ENCODE measurements at regions not wholly inside any gene's neighbourhood (a gene's known extent, or its start where the extent isn't known, plus 50 kb on each side); places are given as distances from the start of the nearest gene placed in this dataset.
"Not testable (repeated sequence)": the region's sequence is repeated elsewhere in the genome, so short reads cannot be mapped to it uniquely, and the experiment has no call there.

- Histone ChIP-seq H3K4me3 (replicated peaks; ENCODE audit: insufficient read depth, low read length) (no peak overlapping the region), H3K27me3 (ENCODE audit: insufficient read depth, poor library complexity, severe bottlenecking) (peaks cover 4% of the 10 kb centered on the region), H3K27ac (replicated peaks) (no peak overlapping the region)
- TF ChIP-seq, protein P1, sequence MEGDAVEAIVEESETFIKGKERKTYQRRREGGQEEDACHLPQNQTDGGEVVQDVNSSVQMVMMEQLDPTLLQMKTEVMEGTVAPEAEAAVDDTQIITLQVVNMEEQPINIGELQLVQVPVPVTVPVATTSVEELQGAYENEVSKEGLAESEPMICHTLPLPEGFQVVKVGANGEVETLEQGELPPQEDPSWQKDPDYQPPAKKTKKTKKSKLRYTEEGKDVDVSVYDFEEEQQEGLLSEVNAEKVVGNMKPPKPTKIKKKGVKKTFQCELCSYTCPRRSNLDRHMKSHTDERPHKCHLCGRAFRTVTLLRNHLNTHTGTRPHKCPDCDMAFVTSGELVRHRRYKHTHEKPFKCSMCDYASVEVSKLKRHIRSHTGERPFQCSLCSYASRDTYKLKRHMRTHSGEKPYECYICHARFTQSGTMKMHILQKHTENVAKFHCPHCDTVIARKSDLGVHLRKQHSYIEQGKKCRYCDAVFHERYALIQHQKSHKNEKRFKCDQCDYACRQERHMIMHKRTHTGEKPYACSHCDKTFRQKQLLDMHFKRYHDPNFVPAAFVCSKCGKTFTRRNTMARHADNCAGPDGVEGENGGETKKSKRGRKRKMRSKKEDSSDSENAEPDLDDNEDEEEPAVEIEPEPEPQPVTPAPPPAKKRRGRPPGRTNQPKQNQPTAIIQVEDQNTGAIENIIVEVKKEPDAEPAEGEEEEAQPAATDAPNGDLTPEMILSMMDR (IDR thresholded peaks at IDR 0.05; ENCODE audit: insufficient read depth, low read length): no peak
- TF ChIP-seq POLR2AphosphoS5 (IDR thresholded peaks at IDR 0.05; ENCODE audit: low read depth) (no peak), REST (IDR thresholded peaks at IDR 0.05; ENCODE audit: insufficient replicate concordance, low read depth) (no peak), GABPA (IDR thresholded peaks at IDR 0.05; ENCODE audit: low read depth) (no peak), SPI1 (IDR thresholded peaks at IDR 0.05; ENCODE audit: borderline replicate concordance, low read depth) (no peak)
- DNase-seq (ENCODE audit: low read depth in 1 of 2, low spot score in 1 of 2): no peak
Measured at GRCh38 chr21:35559128-35559828, 501.0 kb downstream of the SETD4 start.

DNA sequence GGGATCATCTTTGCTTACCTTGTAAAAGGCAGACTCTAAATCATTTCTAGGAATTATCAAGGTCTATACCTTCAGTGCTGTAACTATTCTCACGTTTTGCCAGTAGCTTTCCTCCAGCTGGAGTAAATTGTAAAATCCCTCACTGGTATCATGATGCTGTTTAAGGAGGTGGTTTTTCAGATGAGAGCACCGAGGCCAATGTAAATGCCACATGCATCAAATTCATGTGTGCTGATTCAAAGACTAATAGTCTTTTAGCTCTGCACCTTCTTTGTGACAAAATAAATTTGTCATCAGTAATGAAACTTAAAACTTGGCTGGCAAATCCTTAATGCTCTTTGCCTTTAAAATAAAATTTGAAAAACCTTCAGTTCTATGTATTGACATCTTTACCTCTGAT is 503.8 kb downstream of the SETD4 start:
- TF ChIP-seq POLR2AphosphoS5 (IDR thresholded peaks at IDR 0.05; ENCODE audit: low read depth) (no peak), GABPA (IDR thresholded peaks at IDR 0.05; ENCODE audit: low read depth) (no peak), REST (IDR thresholded peaks at IDR 0.05; ENCODE audit: insufficient replicate concordance, low read depth) (no peak), SPI1 (IDR thresholded peaks at IDR 0.05; ENCODE audit: borderline replicate concordance, low read depth) (no peak)
- TF ChIP-seq, protein P1 (IDR thresholded peaks at IDR 0.05; ENCODE audit: insufficient read depth, low read length): no peak
- Histone ChIP-seq H3K27ac (replicated peaks) (no peak overlapping the region), H3K27me3 (ENCODE audit: insufficient read depth, poor library complexity, severe bottlenecking) (peaks cover 4% of the 10 kb centered on the region), H3K4me3 (replicated peaks; ENCODE audit: insufficient read depth, low read length) (no peak overlapping the region)
- no peak for DNase-seq (ENCODE audit: low read depth in 1 of 2, low spot score in 1 of 2)

DNA sequence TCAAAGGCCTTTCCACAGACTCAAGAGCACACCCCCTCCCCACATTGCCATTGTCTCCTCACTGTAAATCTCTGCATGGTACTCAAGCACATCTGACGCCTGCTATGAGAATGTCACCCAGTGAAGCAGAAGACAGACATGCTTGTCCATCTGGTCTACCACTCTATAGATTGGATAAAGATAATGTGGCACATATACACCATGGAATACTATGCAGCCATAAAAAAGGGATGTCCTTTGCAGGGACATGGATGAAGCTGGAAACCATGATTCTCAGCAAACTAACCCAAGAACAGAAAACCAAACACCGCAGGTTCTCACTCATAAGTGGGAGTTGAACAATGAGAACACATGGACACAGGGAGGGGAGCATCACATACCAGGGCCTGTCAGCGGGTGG is 503.4 kb upstream of the RUNX1 start:
- not testable (repeated sequence) for DNase-seq (ENCODE audit: low read depth in 1 of 2, low spot score in 1 of 2); H3K4me3 ChIP-seq (replicated peaks; ENCODE audit: insufficient read depth, low read length); H3K27ac ChIP-seq (replicated peaks); H3K27me3 ChIP-seq (ENCODE audit: insufficient read depth, poor library complexity, severe bottlenecking)

DNA sequence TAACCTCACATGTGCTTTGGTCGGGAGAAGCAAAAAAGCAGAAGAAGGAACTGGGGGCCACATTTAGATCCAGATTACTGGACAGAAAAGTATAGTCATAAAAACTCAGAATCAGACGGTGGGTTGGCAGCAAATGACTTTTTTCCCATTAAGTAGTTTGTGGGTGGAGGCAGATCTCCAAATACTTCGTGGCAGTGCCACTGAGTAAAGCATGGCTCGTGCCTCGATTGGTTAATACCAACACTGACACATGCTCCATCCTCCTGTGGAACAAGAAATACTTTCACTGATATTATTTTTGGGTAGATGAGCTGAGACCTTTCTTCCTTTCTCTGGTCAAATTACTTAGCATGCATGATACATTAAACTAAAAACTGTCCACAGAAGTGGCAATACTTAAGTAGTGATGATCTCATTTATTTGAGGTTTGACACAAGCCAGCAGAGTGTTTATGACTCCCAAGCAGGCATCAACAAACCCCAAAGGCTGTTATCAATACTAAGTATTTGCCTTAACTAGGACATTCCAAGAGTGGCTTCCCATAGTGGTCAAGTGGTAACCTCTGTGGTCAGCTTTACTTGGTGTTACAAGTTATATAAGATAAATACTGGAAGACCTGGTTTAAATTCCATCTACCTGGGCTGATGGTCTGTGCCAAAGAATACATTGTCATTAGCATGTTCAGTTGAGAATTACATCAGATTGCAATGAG is 500.0 kb upstream of the RUNX1 start:
- no peak overlapping the region for H3K27ac ChIP-seq (replicated peaks)

More for the DNA sequence above, 500.0 kb upstream of the RUNX1 start:
- no peak for DNase-seq (ENCODE audit: low read depth in 1 of 2, low spot score in 1 of 2)
- no peaks in the 10 kb centered on the region for H3K27me3 ChIP-seq (ENCODE audit: insufficient read depth, poor library complexity, severe bottlenecking)
- H3K4me3 ChIP-seq (replicated peaks; ENCODE audit: insufficient read depth, low read length): no peak overlapping the region
- TF ChIP-seq SPI1 (IDR thresholded peaks at IDR 0.05; ENCODE audit: borderline replicate concordance, low read depth): no peak
- TF ChIP-seq, protein P1 (IDR thresholded peaks at IDR 0.05; ENCODE audit: insufficient read depth, low read length): no peak
- no peak for TF ChIP-seq GABPA (IDR thresholded peaks at IDR 0.05; ENCODE audit: low read depth)
- TF ChIP-seq REST (IDR thresholded peaks at IDR 0.05; ENCODE audit: insufficient replicate concordance, low read depth): no peak
- TF ChIP-seq POLR2AphosphoS5 (IDR thresholded peaks at IDR 0.05; ENCODE audit: low read depth): no peak

Data from HL-60 (cell line).